Stomach (tissue), 4 donors: ENCODE measurements at regions not wholly inside any gene's neighbourhood (a gene's known extent, or its start where the extent isn't known, plus 50 kb on each side); places are given as distances from the start of the nearest gene placed in this dataset.

Experiments used
- EP300 ChIP-seq: sonication (generic); formaldehyde crosslinking; IDR thresholded peaks from one replicate; pipeline ENCODE4 v1.6.1; 2017; ENCODE audit warnings: antibody characterized with exemption
- POLR2A ChIP-seq, 4 donors: fragments of 450-650 bp; IDR thresholded peaks; one replicate each; pipeline ENCODE4 v1.6.1; 2016; ENCODE audit warnings: antibody characterized with exemption in 4 of 4, control low read depth in 2 of 4, mild to moderate bottlenecking in 1 of 4, moderate library complexity in 1 of 4
- POLR2AphosphoS5 ChIP-seq, 3 donors: sonication (generic); formaldehyde crosslinking; IDR thresholded peaks; one replicate each; pipeline ENCODE4 v1.6.1; 2016; ENCODE audit warnings: antibody characterized with exemption in 3 of 3
- TF ChIP-seq, protein P1 (sequence below), 7 experiments: fragments of 450-650 bp in 4 of 7; fragments of 200-600 bp in 3 of 7; sonication (generic) in 3 of 7; IDR thresholded peaks; one replicate each; pipeline ENCODE4 v1.5.1; 2016 to 2019; ENCODE audit warnings: antibody characterized with exemption in 7 of 7, control low read depth in 2 of 7, mild to moderate bottlenecking in 1 of 7

DNA sequence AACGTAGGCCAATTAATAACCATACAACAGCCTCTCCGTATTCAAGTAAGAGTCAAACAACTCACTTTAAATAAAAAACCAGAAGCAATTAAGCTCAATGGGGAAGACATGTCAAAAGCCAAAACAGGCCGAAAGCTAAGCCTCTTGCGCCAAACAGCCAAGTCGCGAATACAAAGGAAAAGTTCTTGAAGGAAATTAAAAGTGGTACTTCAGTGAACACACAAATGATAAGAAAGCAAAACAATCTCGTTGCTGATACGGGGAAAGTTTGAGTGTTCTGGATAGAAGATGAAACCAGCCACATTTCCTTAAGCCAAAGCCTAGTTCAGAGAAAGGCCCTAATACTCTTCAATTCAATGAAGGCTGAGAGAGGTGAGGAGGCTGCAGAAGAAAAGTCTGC, 53.4 kb downstream of the SIPA1L2 start:
- TF ChIP-seq, protein P1, sequence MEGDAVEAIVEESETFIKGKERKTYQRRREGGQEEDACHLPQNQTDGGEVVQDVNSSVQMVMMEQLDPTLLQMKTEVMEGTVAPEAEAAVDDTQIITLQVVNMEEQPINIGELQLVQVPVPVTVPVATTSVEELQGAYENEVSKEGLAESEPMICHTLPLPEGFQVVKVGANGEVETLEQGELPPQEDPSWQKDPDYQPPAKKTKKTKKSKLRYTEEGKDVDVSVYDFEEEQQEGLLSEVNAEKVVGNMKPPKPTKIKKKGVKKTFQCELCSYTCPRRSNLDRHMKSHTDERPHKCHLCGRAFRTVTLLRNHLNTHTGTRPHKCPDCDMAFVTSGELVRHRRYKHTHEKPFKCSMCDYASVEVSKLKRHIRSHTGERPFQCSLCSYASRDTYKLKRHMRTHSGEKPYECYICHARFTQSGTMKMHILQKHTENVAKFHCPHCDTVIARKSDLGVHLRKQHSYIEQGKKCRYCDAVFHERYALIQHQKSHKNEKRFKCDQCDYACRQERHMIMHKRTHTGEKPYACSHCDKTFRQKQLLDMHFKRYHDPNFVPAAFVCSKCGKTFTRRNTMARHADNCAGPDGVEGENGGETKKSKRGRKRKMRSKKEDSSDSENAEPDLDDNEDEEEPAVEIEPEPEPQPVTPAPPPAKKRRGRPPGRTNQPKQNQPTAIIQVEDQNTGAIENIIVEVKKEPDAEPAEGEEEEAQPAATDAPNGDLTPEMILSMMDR (IDR thresholded peaks at IDR 0.05), result no peak
- TF ChIP-seq POLR2AphosphoS5 (IDR thresholded peaks at IDR 0.05), result no peak
- TF ChIP-seq EP300, result no peak
- TF ChIP-seq POLR2A (IDR thresholded peaks at IDR 0.05), result no peak
